Heart left ventricle (tissue), 13 donors: ENCODE measurements at regions not wholly inside any gene's neighbourhood (a gene's known extent, or its start where the extent isn't known, plus 50 kb on each side); places are given as distances from the start of the nearest gene placed in this dataset.

ENCODE experiments used
- POLR2A ChIP-seq, 2 donors: fragments of 450-650 bp; IDR thresholded peaks; one replicate each; pipeline ENCODE4 v1.6.1; 2017; ENCODE audit warnings: antibody characterized with exemption in 2 of 2, mild to moderate bottlenecking in 2 of 2, moderate library complexity in 2 of 2
- TF ChIP-seq, protein P1 (sequence below), 12 donors: fragments of 200-600 bp; sonication (generic) in 4 of 12; IDR thresholded peaks; one replicate each; pipeline versions ENCODE4 v1.5.0 to v1.8.0; 2018 to 2022; ENCODE audit warnings: antibody characterized with exemption in 12 of 12, mild to moderate bottlenecking in 5 of 12
- donor health status: ischemic (EF 13 %, LVEDD 7.1; RV severe dilation, severe dysfunction).
- donor health status: DM: no; HTN: yes; CAD: no.
- donor health status: DM: no; HTN: no; CAD: no.
- donor health status: ischemic (EF 25% LVEDD 6.9; RV normal size, moderate dysfunction).
- donor health status: ischemic (EF 25% LVEDD 5.7; RV mildly dilated, moderate dysfunction).
- donor health status: ischemic (EF 35%, LVEDD 5.7; RV mildly dilated, moderate dysfunction).
- donor health status: nonischemic (EF 11% LVEDD 7.7; RV severe dilation, severe dysfunction).
- donor health status: DM: yes; HTN: yes; CAD: no.
- donor health status: PGD.
- donor health status: ischemic (EF 29% LVEDD 5.4; RV normal size, mild dysfunction).
- donor health status: nonischemic (EF 23%, LVEDD 6.1; RV moderate dilation, normal function).

DNA sequence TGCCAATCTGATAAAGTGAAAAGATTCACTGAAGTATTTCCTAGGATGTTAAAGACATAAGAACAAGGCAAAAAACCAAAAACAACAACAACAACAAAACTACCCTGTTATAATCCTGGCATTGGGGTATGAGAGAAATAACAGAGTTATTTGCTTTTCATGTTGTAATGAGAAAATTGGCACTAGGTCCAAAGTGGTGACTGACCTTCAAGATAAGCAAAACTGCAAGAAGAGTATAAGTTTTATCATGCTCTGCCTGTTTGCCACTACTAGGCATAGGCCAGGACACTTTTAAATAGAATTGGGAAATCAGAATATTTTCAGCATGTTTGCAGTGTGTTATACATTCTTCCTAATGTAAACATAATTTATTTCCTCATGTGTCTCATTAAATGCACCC, 140.1 kb upstream of the CPM start:
- TF ChIP-seq, protein P1, sequence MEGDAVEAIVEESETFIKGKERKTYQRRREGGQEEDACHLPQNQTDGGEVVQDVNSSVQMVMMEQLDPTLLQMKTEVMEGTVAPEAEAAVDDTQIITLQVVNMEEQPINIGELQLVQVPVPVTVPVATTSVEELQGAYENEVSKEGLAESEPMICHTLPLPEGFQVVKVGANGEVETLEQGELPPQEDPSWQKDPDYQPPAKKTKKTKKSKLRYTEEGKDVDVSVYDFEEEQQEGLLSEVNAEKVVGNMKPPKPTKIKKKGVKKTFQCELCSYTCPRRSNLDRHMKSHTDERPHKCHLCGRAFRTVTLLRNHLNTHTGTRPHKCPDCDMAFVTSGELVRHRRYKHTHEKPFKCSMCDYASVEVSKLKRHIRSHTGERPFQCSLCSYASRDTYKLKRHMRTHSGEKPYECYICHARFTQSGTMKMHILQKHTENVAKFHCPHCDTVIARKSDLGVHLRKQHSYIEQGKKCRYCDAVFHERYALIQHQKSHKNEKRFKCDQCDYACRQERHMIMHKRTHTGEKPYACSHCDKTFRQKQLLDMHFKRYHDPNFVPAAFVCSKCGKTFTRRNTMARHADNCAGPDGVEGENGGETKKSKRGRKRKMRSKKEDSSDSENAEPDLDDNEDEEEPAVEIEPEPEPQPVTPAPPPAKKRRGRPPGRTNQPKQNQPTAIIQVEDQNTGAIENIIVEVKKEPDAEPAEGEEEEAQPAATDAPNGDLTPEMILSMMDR (IDR thresholded peaks at IDR 0.05) = no peak
- TF ChIP-seq POLR2A (IDR thresholded peaks at IDR 0.05) = no peak
